Fibroblast of skin of abdomen (primary cell): ENCODE measurements at regions not wholly inside any gene's neighbourhood (a gene's known extent, or its start where the extent isn't known, plus 50 kb on each side); places are given as distances from the start of the nearest gene placed in this dataset.

ENCODE experiments used
- DNase-seq: peaks from one replicate; pipeline ENCODE4 v3.0.0-alpha.2; 2013

DNA sequence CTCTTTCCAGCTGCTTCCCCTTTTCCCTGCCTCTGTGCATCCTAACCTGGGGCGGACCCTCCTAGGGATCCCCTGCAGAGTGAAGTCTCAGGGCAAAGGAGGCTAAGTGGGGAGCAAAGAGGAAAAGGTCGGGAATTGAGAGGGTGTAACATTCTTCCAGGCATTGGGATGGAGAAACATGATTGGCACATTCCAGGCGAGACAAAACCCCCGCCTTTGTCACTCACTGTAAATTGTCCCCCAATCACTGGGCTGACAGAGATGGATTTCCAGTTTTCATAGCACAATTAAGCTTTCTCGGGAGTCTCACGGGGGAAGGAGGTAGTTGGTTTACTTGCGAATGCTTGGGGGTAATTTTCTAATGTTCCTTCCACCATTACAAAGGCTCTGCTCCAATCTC, 74.9 kb downstream of the MIAT start:
- DNase-seq = no peak

GRCh38 chr22:26734339-26735018, 77.1 kb downstream of the MIAT start:
- DNase-seq = no peak

DNA sequence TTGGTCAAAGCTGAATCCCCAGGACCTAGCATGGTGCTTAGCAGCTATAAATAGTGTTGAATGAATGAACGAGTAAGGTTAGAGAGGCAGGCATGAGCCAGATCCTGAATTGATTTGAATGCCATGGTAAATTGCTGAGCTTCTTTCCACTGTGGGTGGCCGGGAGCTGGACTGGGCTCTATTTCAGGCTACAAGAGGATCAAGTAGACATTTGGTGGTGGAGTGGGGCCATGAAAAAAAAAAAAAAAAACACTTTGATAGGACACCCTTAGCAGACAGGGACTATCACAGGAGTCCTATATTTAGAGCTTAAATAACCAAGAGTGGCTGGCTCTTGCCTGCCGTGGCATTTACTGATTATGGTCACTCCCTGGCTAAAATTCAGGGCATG, 77.6 kb downstream of the MIAT start:
- DNase-seq = no peak

DNA sequence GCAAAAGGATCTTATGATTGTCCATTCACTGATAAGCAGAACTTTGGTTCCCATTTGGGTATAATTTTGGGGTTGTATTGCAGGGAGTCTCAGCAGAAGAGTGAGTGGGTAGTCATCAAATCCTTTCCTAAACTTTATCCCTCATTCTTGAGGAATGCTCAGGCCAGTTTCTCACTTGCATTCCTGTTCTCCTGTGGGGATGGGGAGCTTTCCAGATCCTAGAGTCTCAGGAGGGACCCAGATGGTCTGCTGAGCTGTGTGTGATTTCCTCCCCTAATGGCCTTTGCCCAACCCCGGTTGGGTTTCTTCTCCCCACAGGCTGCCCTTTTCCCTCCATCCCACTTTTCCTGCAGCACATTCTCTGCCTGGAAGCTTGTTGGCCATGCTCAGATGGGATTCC, 79.9 kb downstream of the MIAT start:
- DNase-seq = peak; percentile 52

- DNase-seq = no peak
Measured at GRCh38 chr22:26740253-26740652, 82.9 kb downstream of the MIAT start.

GRCh38 chr22:26743149-26743548, 85.8 kb downstream of the MIAT start:
- no peak for DNase-seq

GRCh38 chr22:26744892-26745808, 87.8 kb downstream of the MIAT start:
- no peak for DNase-seq

GRCh38 chr22:26746311-26746710, 88.9 kb downstream of the MIAT start:
- DNase-seq = no peak

- DNase-seq = no peak
Measured at GRCh38 chr22:26748845-26749244, 91.5 kb downstream of the MIAT start.

DNA sequence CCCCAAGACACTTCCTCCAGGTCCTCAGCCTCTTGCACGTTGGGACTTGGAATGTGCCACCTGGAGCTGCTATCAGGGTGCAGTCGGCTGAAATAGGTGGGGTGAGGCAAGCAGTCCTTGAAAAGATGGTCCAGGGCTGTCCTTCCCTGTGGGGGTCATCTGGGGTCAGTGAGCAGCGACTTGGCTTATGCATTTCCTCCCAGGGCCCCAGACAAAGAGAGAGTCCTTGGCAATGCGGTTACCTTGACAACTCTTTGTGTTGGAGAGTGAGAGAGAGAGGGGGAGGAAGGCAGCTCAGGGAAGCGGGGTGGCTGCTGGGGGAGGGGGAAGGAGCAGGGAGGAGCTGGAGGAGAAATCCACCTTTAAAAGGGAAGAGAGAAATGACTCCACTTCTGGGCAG, 93.8 kb downstream of the MIAT start:
- peak; percentile 37 for DNase-seq

DNA sequence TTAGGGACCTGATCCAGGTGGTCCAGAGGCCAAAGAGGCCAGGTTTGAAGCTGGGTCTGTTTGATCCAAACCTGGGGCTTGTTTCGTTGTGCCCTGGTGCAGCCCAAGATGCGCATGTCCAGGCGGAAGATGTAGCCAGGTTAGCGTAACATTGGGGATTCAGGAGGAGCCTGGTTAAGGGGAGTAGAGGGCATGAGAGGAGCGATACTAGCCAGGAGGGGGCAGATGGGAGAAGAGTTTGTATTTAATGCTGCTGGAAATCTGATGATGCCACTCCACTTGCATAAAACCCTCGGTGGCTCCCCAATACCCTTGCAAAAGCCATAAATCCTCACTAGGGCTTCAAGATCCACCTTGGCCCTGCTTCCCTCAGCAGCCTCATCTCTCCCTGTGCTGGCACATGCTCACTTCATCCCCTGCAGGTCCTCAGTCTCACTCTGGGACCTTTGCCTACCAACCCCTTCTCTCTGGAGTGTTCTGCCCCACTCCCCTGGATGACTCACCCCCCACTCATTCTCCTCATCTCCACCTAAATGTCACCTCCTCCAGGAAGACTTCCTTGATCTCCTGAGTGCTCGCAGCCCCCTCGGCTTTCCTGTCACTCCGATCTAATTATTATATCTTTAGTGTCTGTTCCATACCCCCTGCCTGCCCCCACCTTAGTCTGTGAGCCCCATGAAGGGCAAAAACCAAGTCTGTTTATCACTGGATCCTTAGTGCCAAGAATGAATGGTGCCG, 95.9 kb downstream of the MIAT start:
- DNase-seq = no peak

- DNase-seq = peak; percentile 86
Measured at GRCh38 chr22:26756675-26757293, 99.4 kb downstream of the MIAT start.

DNA sequence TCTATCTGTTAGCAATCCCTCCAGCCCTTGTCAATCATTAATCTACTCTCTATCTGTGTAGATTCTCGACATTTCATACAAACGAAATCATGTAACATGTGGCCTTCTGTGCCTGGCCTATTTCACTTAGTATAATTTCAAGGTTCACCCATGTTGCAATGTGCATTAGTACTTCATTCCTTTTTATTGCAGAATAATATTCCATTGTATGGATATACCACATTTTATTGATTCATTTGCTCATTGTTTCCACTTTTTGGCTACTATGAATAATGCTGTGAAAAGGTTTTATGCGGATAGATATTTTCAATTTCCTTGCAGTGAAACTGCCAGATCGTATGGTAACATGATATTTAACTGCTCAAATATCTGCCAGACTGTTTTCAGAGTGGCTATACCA, 100.1 kb downstream of the MIAT start:
- DNase-seq = no peak

DNA sequence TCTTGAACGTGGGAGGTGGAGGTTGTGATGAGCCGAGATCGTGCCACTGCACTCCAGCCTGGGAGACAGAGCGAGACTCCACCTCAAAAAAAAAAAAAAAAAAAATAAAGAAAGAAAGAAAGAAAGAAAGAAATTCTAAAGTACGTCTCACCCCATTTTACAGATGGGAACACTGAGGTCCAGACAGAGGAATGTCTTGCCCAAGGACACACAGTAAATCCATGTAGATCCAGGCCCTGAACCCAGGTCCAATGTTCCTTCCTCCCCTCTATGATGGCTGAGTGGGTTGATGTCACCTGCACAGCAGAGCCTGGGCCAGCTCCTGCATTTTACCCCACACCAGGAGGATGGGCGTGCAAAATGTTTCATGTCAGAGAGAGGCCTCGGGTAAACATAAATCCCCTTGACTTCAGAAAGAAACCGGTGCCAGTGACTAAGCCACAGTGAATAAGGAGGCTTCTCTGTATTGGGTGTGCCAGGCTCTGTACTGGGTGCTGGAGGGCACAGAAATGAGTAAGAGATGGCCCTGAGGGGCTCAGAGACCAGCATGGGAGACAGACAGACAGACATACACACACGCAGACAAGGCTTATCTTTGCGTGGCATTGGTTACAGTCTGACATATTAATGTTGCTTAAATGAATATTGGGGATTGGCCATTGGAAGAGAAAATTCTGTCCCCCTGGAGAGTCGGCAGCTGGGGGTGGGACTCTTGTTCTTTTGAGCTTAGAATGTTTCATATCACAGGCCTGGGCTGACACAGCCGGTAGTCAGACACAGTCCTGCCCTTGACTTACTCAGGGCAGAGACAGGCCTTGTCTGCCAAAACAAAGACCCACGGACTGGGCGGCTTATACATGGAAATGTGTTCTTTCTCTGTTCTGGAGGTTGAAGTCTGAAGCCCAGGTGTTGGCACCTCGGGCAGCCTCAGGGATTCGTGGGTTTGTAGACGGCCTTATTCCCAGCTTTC, 105.4 kb downstream of the MIAT start:
- no peak for DNase-seq

DNA sequence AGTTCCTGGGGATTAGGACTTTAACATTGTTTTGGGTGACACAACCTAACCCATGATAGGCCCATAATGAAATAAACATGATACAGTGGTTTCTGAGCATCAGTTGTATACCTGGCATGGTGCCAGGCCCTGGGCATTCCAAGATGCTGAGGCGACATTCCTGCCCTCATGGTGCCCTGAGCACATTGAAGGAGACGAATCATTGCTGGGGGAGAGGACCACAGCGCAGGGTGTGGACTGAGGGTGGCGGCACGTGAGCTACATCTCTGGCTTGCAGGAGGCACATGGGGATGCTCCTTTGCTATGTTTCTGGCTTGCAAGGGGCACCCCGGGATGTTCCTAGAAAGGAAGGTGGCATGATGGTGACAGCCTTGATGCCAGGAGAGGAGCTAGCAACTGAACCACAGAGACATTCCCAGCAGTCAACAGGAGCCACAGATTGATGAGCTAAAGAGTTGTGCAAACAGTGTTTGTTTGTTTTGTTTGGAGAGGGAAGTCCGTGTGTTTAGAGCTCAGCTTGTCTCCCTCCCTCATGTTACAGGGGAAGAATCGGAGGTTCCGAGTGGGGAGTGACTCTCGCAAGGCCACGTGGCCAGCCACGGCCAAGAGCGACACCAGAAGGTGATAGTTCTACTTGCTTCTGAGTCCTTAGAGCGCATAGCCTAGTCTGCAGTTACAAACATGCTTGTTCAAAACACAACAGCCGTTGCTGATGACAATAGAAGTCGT, 106.4 kb downstream of the MIAT start:
- peak; percentile 68 for DNase-seq

GRCh38 chr22:26766510-26767350, 109.3 kb downstream of the MIAT start:
- no peak for DNase-seq

GRCh38 chr22:26767351-26768155, 110.2 kb downstream of the MIAT start:
- peak; percentile 51 for DNase-seq

GRCh38 chr22:26768156-26768515, 110.7 kb downstream of the MIAT start:
- no peak for DNase-seq

- no peak for DNase-seq
Measured at GRCh38 chr22:26768952-26769351, 111.6 kb downstream of the MIAT start.
